Activated CD4-positive, alpha-beta memory T cell treated with anti-CD3 and anti-CD28 coated beads for 36 hours (primary cell): ENCODE measurements at regions not wholly inside any gene's neighbourhood (a gene's known extent, or its start where the extent isn't known, plus 50 kb on each side); places are given as distances from the start of the nearest gene placed in this dataset.
"Not testable (repeated sequence)": the region's sequence is repeated elsewhere in the genome, so short reads cannot be mapped to it uniquely, and the experiment has no call there.

Experiments used
- CTCF ChIA-PET: fragments of 350-600 bp; sonication (Branson Sonifier 250); formaldehyde crosslinking; loops from one replicate; lab custom pipeline; 2021; ENCODE audit warnings: antibody characterized with exemption, inconsistent platforms; lab: Charles Lee
- POLR2A ChIA-PET: fragments of 350-600 bp; sonication (Branson Sonifier 250); formaldehyde crosslinking; loops from one replicate; lab custom pipeline; 2021; ENCODE audit warnings: antibody characterized with exemption; lab: Charles Lee
- DNase-seq: peaks from one replicate; pipeline ENCODE4 v3.0.0-alpha.2; 2020
- H3K27ac Mint-ChIP-seq: one replicate; pipeline ENCODE4 v1.8.0; 2021; ENCODE audit warnings: mixed read lengths
- H3K27me3 Mint-ChIP-seq: one replicate; pipeline ENCODE4 v1.8.0; 2021; ENCODE audit warnings: mixed read lengths
- H3K36me3 Mint-ChIP-seq: one replicate; pipeline ENCODE4 v1.8.0; 2021; ENCODE audit warnings: mixed read lengths
- H3K4me1 Mint-ChIP-seq: one replicate; pipeline ENCODE4 v1.8.0; 2021; ENCODE audit warnings: low read depth, mixed read lengths
- H3K4me3 Mint-ChIP-seq: one replicate; pipeline ENCODE4 v1.8.0; 2021; ENCODE audit warnings: mild to moderate bottlenecking, mixed read lengths
- H3K9me3 Mint-ChIP-seq: one replicate; pipeline ENCODE4 v1.8.0; 2021; ENCODE audit warnings: mixed read lengths
- intact Hi-C: fragments of 100-400 bp; cut with micrococcal nuclease; formaldehyde crosslinking; loops from one replicate; pipeline ENCODE4 v1.15.1; 2023

- H3K27me3 Mint-ChIP-seq, result no peaks in the 10 kb centered on the region
- H3K4me1 Mint-ChIP-seq, result no peaks in the 10 kb centered on the region
- intact Hi-C loops, result no loop called here
- peaks cover 33% of the 10 kb centered on the region for H3K9me3 Mint-ChIP-seq
- H3K27ac Mint-ChIP-seq, result no peak overlapping the region
- H3K36me3 Mint-ChIP-seq, result no peaks in the 10 kb centered on the region
- ChIA-PET POLR2A (no interaction called here), CTCF (no interaction called here)
- DNase-seq, result no peak
- no peak overlapping the region for H3K4me3 Mint-ChIP-seq
These were observed 450.6 kb upstream of the LMO3 start for GRCh38 chr12:17056546-17056945.

GRCh38 chr12:17038923-17039322 lies 433.0 kb upstream of the LMO3 start:
- ChIA-PET POLR2A (no interaction called here), CTCF (no interaction called here)
- no peak for DNase-seq
- no peaks in the 10 kb centered on the region for H3K27me3 Mint-ChIP-seq
- H3K4me1 Mint-ChIP-seq, result no peaks in the 10 kb centered on the region
- H3K27ac Mint-ChIP-seq, result no peak overlapping the region
- H3K9me3 Mint-ChIP-seq, result peaks cover 3% of the 10 kb centered on the region
- intact Hi-C loops, result no loop called here
- no peaks in the 10 kb centered on the region for H3K36me3 Mint-ChIP-seq
- H3K4me3 Mint-ChIP-seq, result no peak overlapping the region

- ChIA-PET CTCF (no interaction called here), POLR2A (no interaction called here)
- Mint-ChIP-seq H3K4me1 (no peaks in the 10 kb centered on the region), H3K4me3 (no peak overlapping the region), H3K36me3 (no peaks in the 10 kb centered on the region), H3K27ac (no peak overlapping the region), H3K27me3 (no peaks in the 10 kb centered on the region), H3K9me3 (peaks cover 3% of the 10 kb centered on the region)
- intact Hi-C loops, result no loop called here
- no peak for DNase-seq
These were observed 429.4 kb upstream of the LMO3 start for GRCh38 chr12:17035372-17035771.

GRCh38 chr12:17030338-17030737 lies 424.4 kb upstream of the LMO3 start:
- H3K27ac Mint-ChIP-seq, result no peak overlapping the region
- no peaks in the 10 kb centered on the region for H3K4me1 Mint-ChIP-seq
- POLR2A ChIA-PET, result no interaction called here
- peaks cover 23% of the 10 kb centered on the region for H3K9me3 Mint-ChIP-seq
- no peak for DNase-seq
- no peaks in the 10 kb centered on the region for H3K36me3 Mint-ChIP-seq
- intact Hi-C loops, result no loop called here
- H3K4me3 Mint-ChIP-seq, result no peak overlapping the region
- no peaks in the 10 kb centered on the region for H3K27me3 Mint-ChIP-seq
- CTCF ChIA-PET, result no interaction called here

- Mint-ChIP-seq H3K27ac (no peak overlapping the region), H3K36me3 (no peaks in the 10 kb centered on the region), H3K4me3 (no peak overlapping the region), H3K27me3 (no peaks in the 10 kb centered on the region), H3K4me1 (no peaks in the 10 kb centered on the region), H3K9me3 (peaks cover 26% of the 10 kb centered on the region)
- intact Hi-C loops, result no loop called here
- no peak for DNase-seq
- POLR2A ChIA-PET, result no interaction called here
- CTCF ChIA-PET, result no interaction called here
These were observed 422.4 kb upstream of the LMO3 start for GRCh38 chr12:17028348-17028747.

GRCh38 chr12:17025424-17025823 lies 419.5 kb upstream of the LMO3 start:
- DNase-seq, H3K27me3 Mint-ChIP-seq, intact Hi-C loops, H3K36me3 Mint-ChIP-seq, CTCF ChIA-PET, H3K27ac Mint-ChIP-seq, POLR2A ChIA-PET, H3K4me1 Mint-ChIP-seq, H3K4me3 Mint-ChIP-seq: not testable (repeated sequence)
- peaks cover 29% of the 10 kb centered on the region for H3K9me3 Mint-ChIP-seq

- H3K27ac Mint-ChIP-seq, result no peak overlapping the region
- ChIA-PET CTCF (no interaction called here), POLR2A (interaction anchor here (0.6 kb wide), 1 partner anchor 265 kb away, joined by 3 read pairs; no protein-coding TSS in a partner anchor)
- H3K4me1 Mint-ChIP-seq, result no peaks in the 10 kb centered on the region
- H3K27me3 Mint-ChIP-seq, result no peaks in the 10 kb centered on the region
- H3K9me3 Mint-ChIP-seq, result peaks cover 17% of the 10 kb centered on the region
- intact Hi-C loops, result no loop called here
- H3K36me3 Mint-ChIP-seq, result no peaks in the 10 kb centered on the region
- no peak overlapping the region for H3K4me3 Mint-ChIP-seq
- DNase-seq, result no peak
These were observed 414.8 kb upstream of the LMO3 start for GRCh38 chr12:17020765-17021164.

- H3K36me3 Mint-ChIP-seq, result no peaks in the 10 kb centered on the region
- POLR2A ChIA-PET, result no interaction called here
These were observed 411.4 kb upstream of the LMO3 start for GRCh38 chr12:17017402-17017801.

GRCh38 chr12:17016116-17016864 lies 410.3 kb upstream of the LMO3 start:
- ChIA-PET POLR2A (no interaction called here), CTCF (interaction anchor here (0.6 kb wide), 1 partner anchor 10 kb away, joined by 3 read pairs; no protein-coding TSS in a partner anchor)
- H3K4me1 Mint-ChIP-seq, result no peaks in the 10 kb centered on the region
- no peaks in the 10 kb centered on the region for H3K36me3 Mint-ChIP-seq
- no peak for DNase-seq
- peaks cover 7% of the 10 kb centered on the region for H3K9me3 Mint-ChIP-seq
- no peak overlapping the region for H3K4me3 Mint-ChIP-seq
- intact Hi-C loops, result no loop called here
- no peaks in the 10 kb centered on the region for H3K27me3 Mint-ChIP-seq
- no peak overlapping the region for H3K27ac Mint-ChIP-seq

More at GRCh38 chr12:17017402-17017801, 411.4 kb upstream of the LMO3 start:
- H3K27me3 Mint-ChIP-seq, result no peaks in the 10 kb centered on the region
- H3K9me3 Mint-ChIP-seq, result peaks cover 10% of the 10 kb centered on the region
- no peak for DNase-seq
- H3K4me3 Mint-ChIP-seq, result no peak overlapping the region
- no peak overlapping the region for H3K27ac Mint-ChIP-seq
- CTCF ChIA-PET, result no interaction called here
- H3K4me1 Mint-ChIP-seq, result no peaks in the 10 kb centered on the region
- intact Hi-C loops, result no loop called here

GRCh38 chr12:17015501-17015900 lies 409.5 kb upstream of the LMO3 start:
- POLR2A ChIA-PET, result no interaction called here
- DNase-seq, result no peak
- Mint-ChIP-seq H3K27ac (no peak overlapping the region), H3K4me1 (no peaks in the 10 kb centered on the region), H3K9me3 (peaks cover 10% of the 10 kb centered on the region), H3K4me3 (no peak overlapping the region), H3K36me3 (no peaks in the 10 kb centered on the region), H3K27me3 (no peaks in the 10 kb centered on the region)
- intact Hi-C loops, result no loop called here
- CTCF ChIA-PET, result no interaction called here

GRCh38 chr12:17007442-17008040 lies 401.6 kb upstream of the LMO3 start:
- H3K4me1 Mint-ChIP-seq, H3K36me3 Mint-ChIP-seq, H3K27me3 Mint-ChIP-seq, POLR2A ChIA-PET, intact Hi-C loops, H3K4me3 Mint-ChIP-seq, H3K27ac Mint-ChIP-seq, DNase-seq, CTCF ChIA-PET: not testable (repeated sequence)
- peaks cover 18% of the 10 kb centered on the region for H3K9me3 Mint-ChIP-seq

- intact Hi-C loops, CTCF ChIA-PET, POLR2A ChIA-PET, DNase-seq, H3K27ac Mint-ChIP-seq, H3K4me1 Mint-ChIP-seq, H3K4me3 Mint-ChIP-seq, H3K27me3 Mint-ChIP-seq, H3K36me3 Mint-ChIP-seq: not testable (repeated sequence)
- peaks cover 16% of the 10 kb centered on the region for H3K9me3 Mint-ChIP-seq
These were observed 392.6 kb upstream of the LMO3 start for GRCh38 chr12:16998538-16998937.

- H3K27me3 Mint-ChIP-seq, result no peaks in the 10 kb centered on the region
- H3K9me3 Mint-ChIP-seq, result peaks cover 27% of the 10 kb centered on the region
- intact Hi-C loops, result no loop called here
- no peak overlapping the region for H3K27ac Mint-ChIP-seq
- ChIA-PET CTCF (no interaction called here), POLR2A (no interaction called here)
- no peak for DNase-seq
- H3K4me1 Mint-ChIP-seq, result no peaks in the 10 kb centered on the region
- no peaks in the 10 kb centered on the region for H3K36me3 Mint-ChIP-seq
- H3K4me3 Mint-ChIP-seq, result no peak overlapping the region
These were observed 378.5 kb upstream of the LMO3 start for GRCh38 chr12:16984484-16984883.
